ENCODE measurements at regions not wholly inside any gene's neighbourhood (a gene's known extent, or its start where the extent isn't known, plus 50 kb on each side); places are given as distances from the start of the nearest gene placed in this dataset.
"Not testable (repeated sequence)": the region's sequence is repeated elsewhere in the genome, so short reads cannot be mapped to it uniquely, and the experiment has no call there.

DNA sequence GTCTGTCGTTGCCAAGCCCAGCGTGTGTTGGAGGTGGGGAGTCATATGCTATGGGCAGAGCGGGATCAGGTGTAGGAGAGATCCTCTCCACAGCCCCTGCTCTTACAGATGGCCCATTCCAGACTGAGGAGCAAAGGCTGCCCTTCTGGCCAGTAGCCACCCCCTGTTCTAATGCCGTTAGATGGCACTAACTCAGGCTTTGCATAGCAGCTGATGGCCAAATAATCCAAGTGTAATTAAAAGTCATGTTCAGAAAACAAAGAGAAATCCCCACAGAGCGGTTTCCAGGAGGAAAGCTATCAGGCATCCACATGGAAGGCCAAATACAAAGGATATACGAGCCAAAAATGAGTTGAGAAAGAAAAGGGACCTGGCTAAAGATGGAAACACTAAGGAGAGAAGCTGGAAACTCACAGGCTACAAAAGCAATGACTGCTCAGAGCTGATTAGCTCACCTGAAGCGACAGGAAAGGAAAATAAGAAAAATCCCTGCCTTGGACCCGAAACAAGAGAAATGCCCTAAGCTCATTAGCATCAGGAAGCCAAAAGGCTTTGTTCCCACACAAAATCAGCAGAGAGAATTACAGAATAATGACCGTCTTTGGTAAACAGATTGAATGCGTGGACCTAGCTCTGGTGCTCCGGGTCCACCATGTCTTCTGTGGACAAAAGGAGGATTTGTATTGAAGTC lies 1002.4 kb upstream of the KLHL29 start:
- no peak for DNase-seq

DNA sequence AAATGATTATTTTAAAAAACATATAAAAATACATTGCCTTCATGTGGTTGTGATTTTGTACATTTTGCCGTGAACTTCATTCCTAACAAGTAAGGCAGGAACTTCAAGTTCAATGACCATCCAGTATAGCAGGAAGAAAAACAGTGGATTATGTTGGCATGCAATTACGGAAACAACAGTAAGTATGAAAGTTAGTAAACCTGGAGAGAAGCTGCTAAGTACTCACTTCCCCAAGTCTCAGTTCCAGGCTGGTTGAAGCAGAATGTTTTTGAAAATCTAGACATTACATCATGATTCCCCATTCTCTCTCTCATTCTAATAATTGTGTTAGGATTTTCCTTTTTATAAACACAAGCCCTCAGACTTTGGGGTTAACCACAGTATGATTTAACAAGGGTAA lies 987.1 kb upstream of the KLHL29 start:
- DNase-seq = no peak

DNA sequence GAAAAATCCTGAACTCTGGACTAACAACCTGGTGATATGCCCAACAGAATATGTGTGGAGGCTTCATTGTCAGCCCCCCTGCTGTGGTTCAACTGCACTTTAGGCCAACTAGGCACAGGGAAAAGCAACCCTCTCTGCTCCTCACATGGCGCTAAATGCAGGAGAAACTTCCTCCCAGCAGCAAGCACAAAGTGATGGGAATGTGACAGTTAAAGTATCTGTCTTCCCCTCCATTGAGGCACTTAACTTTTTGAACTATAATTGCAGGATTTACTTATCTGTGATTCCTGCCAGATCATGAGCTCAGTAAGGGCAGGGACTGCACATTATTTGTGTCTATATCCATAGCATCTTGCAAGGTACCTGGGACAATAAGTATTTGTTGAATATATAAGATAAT lies 981.2 kb upstream of the KLHL29 start:
- DNase-seq = no peak

DNA sequence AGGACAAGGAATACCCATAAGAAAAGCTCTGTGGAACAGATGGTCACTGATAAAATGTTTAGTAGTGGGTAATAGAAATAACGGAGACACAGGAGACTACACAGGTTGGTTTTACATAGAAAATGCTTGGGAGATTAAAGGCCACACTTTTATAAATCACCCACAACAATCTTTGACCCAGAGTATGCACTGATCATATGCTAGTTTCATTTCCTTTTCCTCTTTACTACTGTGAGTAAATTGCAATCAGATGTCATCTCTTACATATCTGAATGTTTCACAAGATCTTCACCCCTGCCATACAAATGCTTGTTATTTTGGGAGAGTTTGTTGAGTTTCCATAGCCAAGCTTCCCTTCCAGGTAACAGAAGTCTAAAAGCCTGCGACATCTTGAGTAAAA lies 978.4 kb upstream of the KLHL29 start:
- DNase-seq = peak in 2 of 4 experiments; percentile 3 to 11

DNA sequence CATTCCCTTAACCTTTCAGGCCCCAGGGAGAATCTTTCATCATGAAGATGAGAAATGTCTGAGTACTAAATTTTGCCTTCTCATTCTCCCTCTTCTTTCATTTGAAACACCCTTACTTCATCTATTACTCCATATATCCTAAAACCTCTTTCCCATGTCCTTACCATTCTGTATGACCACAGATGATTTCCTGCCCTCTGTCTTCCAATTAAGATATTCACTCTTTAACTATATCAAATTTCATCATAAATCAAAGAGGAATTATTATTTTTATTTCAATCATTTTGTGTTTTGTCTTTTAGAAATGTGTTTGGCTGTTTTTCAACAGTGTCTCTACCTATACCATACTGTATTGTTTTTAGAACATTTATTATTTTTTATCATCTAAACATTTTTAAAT lies 964.9 kb upstream of the KLHL29 start:
- no peak for DNase-seq

DNA sequence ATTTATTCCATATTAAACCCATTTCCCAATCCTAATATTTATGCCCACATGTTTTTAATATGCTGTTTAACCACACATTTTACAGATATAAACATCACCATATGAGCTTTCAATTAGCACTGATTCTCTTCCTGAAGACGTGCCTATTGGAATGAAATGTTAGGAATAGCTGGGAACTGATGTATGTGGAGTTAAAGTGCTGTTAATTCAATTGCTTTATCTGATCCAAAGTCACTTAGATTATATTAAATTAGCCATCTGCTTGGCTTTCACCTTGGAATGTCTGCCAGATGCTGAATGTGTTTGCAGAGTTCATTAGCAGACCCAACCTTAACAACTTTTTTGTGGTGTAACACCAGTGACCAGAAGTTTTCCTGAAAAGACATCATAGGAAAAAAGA lies 942.9 kb upstream of the KLHL29 start:
- no peak for DNase-seq

DNA sequence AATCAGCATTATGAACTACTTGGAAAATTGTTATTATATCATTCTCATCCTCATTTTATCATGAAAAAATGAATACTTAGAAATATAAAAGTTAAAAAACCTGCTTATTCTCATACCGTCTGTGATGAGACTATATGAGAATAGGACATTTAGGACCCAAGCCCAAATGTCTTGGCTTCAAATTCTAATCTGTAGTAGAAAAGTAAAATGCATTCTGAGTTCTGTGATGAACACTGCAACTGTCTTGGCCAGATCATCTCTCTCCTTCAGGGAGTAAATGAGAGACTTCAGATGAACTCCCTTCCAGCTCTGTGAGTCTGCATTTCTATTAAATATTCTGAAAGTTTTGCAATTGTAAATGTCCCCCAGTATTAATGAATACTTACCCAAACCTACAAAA lies 940.7 kb upstream of the KLHL29 start:
- DNase-seq = no peak

DNA sequence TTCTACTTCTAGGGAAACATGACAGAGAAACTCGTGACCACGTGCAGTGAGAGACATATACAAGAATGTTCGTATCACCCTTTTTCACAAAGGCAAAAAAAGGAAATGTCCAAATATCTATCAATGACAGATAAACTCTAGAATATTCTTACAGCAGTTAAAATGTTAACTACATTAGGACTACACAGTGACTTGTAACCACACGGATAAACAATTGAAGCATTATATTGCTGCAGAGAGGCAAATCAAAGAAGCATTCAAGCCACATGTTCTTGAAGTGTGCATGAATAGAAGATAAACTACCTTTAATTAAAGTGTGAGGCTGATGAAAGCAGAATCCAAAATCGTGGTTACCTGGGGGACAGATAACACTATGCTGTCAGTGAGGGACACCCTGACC lies 935.3 kb upstream of the KLHL29 start:
- DNase-seq = no peak

DNA sequence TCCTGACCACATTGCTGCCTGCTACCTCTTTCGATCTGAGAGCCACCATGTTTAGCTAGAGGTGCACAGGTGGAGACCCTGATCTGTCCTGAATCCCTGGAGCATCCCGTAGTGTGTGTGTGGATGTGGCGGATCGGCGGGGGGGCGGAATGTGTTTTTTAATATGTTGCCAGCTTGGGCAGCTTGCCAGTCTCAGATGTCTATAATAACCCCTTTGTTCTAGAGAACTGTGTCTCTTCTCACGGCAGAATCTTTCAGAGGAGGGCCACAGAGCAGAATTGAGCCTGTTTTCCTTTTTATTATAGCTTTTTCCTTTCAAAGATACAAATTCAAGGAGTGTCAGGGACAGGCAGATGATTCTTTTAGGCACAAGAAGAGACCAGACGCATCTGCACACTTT lies 934.1 kb upstream of the KLHL29 start:
- DNase-seq = no peak

DNA sequence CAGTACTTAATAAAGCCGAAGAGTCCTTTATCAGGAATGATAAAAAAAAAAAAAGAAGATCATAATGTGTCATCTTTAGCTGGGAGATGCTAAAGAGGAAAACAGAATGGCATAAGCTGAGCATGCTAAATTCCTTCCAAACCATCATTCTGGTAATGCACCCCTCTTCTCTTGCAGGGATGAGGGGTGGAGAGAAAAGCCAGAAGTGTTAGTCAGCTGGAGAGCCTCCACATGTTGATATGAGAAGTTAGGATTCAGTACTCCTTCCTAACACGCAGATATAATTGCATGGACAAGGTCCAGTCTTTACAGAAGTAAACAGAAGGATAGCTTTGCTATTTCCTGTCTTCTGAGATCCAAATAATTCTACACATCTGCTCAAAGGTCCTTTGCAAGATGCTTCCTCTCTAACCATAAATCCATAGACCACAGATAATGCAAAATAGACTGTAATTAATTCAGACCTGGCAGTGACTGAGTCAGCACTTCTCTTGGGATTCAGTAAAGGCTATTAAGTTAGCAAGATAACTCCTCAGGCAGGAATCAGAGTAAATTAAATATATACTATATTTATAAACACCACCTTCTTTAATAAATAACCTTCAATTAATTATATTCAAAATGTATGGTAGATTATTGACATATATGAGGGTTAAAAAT lies 930.0 kb upstream of the KLHL29 start:
- DNase-seq = no peak

DNA sequence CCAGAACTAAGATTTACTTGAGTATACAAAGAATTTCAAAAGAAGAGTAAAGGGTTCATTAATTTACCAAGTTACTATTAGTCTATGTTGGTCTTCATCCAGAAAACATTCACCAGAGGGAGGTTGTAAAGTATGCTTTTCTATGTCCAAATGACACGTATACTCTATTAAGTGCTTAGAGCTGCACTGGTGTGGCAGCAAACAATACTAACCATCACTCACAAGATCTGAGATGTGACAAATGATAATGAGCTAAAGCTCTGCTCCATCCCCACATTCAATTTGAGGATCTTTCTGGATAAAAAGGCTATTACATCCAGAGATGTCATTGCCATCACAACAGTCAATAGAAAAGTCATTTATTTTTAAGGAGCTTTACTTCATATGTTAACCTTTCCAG lies 926.5 kb upstream of the KLHL29 start:
- DNase-seq = no peak

DNA sequence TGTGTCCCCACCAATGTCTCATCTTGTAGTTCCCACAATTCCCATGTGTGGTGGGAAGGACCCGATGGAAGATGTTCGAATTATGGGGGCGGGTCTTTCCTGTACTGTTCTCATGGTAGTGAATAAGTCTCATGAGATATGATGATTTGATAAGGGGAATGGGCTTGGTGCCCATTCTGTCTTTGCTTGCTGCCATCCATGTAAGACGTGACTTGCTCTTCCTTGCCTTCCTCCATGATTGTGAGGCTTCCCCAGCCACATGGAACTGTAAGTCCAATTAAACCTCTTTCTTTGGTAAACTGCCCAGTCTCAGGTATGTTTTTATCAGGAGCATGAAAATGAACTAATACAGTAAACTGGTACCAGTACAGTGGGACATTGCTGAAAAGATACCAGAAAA lies 909.9 kb upstream of the KLHL29 start:
- not testable (repeated sequence) for DNase-seq

DNA sequence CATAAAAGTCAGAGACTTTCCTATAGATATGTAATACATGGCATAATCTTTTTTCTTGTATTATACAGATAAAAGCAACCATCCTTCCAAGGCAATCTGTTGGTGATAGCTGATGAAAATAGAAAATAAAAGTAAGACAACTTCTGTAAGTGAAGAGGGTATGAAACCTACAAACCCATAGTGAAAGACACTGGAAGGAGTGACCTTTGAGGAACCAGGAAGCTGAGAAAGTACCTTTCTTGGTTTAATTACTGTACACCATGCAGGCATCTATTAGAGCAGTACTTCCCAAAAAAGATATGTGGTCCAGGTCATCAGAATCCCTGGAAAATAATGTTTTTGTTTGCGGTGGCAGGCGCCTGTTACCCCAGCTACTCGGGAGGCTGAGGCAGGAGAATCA lies 906.6 kb upstream of the KLHL29 start:
- no peak for DNase-seq

DNA sequence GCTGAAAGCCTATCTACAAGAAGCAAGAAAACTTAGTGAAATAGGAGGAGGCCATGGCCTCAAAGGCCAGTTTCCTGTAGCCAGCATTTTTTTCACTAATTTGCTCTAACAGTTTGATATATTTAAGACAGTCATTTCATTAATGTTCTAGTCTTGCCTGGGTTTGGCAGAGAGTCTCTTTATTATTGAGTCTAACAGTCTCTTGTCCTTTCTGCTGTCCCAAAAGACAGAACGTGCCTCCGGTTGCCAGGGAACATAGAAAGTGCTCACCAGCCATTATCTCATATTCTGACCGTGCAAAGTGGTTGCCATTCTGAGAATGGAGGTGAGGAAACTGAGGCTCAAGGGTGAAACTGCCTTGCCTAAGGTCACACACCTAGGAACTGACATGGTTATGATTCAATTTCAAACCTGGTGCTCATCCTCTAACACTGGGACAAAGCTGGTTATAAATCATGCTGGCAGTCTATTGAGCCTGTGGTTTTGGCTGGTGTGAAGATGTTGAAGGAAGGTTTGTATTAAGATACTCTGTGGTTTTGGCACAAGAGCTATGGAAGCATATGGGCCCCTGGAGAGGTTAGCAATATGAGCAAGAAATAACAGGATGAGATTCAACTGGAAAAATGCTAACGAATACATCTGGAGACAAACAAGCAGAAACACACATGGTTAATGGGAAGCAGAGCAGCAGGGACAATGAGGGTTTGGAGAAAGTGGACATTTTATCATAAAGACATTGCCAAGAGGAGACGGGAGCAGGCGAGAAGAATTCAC lies 903.3 kb upstream of the KLHL29 start:
- no peak for DNase-seq

DNA sequence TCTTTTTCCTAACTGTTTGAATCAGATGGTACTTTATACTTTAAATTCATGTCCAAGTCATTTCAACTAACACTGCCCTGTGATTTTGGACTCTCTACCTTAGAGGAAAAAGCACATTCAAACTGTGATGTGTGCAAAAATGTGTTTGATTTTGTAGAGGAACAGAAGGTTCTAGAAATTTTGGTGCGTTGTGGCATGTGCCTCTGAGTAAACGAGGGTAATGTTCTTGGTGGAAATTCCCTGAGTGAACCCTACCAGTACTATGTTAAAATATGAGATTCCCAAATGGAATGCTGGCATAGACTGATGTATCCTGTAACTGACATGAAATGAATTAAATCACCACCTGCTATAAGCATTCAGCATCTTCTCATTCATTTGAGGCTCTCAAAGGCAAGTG lies 901.9 kb upstream of the KLHL29 start:
- DNase-seq = no peak

DNA sequence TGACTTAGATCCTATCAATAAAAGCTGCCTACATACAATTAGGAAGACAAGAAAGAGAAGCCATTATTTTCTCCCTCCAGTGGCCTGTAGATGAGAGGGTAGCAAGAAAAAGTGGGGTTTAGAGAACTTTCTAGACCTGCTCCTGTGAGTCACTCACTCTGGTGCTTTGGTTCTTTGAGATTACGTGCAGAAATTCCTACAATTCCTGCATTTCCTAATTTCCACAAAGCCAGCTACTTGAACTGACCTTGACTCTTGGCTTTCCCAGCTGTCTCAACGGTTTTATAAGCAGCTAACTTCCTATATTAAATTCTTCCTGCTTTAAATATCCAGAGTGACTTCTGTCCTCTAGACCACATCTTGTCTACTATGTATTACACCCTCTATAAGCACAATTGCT lies 899.5 kb upstream of the KLHL29 start:
- DNase-seq = no peak

DNA sequence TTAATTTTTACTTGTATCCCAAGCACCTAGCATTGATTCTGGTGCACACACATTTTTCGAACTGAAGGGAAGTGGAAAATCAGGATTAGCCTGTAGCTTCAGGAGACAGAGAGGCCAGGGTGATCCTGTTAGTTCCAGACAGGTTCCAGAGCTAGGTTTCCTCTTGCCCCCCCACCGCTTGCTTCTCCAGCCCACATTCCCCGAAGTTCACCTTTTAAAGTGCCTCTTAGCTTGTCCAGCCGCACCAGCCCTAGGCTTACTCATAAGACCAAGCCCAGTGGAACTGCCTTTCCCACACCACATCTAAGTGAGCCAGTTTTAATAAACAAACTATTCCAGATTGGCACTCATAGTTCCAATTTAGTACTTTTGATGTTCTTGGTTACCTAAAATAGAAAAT lies 898.6 kb upstream of the KLHL29 start:
- no peak for DNase-seq

DNA sequence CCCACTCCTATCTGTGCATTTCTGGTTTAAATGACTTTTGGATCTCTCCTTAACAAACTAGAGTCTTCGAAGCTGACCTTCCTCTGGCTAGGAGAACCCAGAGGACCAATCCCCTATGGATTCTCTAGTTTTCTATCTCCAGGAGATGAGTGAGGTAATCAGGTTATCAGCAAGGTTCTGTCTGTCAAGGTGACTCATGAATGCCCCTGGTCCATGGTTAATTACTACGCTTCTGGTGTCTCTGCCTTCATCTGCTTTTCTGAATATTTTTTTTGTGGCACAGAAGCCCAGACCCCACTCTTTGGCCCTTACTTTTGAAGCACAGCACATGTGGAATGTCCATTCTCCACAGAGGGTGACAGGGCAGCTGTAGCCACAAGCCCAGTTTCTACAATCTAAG lies 897.9 kb upstream of the KLHL29 start:
- DNase-seq = no peak

DNA sequence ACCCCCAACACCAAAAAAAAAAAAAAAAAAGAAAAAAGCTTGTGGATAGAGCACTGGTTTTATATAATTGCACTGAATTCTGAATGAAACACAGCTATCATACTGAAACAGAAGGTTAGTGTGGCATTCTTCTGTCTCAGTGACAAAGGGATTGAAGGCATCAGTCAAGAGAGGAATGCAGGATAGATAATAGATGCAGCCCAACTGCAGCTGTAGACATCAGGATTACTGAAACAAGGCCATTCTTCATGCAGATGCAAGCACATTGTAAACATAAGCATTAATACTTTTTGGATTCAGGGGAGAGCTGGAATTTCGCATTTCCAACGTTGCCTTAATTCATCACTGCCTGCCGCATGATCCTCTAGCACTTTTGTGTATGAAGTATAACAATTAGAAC lies 897.4 kb upstream of the KLHL29 start:
- DNase-seq = no peak

DNA sequence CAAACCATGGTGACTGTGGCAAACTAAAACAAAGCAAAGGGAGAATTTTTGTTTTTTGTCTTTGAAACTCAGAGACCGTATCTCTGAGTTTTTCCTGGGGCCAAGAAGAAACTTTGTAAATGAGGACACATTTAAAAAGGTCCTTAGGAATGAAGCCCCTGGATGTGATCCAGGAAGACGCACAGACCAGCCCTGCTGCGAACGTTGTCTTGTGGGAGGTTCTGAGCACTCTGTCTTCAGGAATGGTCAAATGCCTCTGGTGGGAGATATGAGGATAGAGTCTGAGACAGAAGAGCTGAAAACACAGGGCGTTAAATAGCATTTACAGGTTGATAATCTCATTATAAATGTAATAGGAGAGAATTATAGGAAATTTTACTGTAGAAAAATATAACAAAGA lies 893.5 kb upstream of the KLHL29 start:
- no peak for DNase-seq

DNA sequence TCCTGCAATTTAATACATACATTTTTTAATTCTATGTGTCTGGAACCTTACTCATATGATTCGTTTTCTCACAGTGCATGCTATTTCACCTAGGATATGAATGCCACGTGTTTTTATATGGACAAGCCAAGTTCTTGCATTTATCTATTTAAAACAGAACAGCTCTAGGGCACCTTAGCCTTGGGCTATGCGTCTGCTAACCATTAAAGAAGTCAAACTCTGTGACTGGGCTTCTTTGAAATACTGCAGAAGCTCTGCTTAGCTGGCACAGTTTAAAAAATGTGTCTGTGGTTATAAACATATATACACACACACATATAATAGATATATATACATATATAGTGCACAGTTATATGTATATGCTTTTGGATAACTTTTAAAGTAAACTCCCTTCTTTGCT lies 890.8 kb upstream of the KLHL29 start:
- no peak for DNase-seq

DNA sequence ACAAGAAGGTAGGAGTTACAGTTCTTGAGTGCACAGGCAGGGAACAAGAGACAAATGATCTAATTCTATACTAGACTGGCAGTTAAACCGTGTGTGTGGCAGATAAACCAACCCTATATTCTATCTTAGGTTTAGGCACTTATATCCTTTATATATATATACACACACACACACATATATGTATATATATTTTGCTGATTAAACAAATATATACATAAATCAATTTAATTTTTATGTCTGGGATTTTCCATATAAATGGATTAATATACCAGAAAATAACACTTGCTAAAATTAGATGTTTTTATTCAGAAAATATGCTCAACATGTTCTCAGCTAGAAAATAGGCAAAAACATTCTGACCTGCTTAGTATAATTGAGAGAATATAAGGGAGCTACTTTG lies 887.9 kb upstream of the KLHL29 start:
- no peak for DNase-seq

DNA sequence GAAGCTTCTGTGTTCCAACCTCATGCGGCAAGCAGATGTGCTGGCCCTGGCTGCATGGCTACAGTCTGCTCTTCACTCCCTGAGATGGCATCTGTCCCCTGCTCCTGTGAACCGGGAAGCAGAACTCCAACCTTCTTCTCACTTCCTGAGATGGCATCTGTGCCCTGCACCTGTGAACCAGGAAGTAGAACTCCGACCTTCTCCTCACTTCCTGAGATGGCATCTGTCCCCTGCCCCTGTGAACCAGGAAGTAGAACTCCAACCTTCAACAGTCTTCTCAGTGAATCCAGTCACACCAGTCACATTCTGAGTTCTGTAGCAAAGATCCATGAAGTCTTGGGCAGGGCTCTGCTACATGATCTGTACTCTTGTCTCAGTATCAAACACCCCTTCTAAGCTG lies 887.2 kb upstream of the KLHL29 start:
- no peak for DNase-seq

All from suppressor macrophage (primary cell).